Thoracic aorta (tissue), 2 donors: ENCODE measurements at regions not wholly inside any gene's neighbourhood (a gene's known extent, or its start where the extent isn't known, plus 50 kb on each side); places are given as distances from the start of the nearest gene placed in this dataset.

Source experiments
- ATAC-seq: fragments of 150-250 bp; one replicate; pipeline ENCODE4 v1.8.0; 2017; ENCODE audit warnings: low read depth; ENCODE audit not compliant: insufficient number of reproducible peaks, low FRiP score
- DNase-seq: peaks from one replicate; pipeline ENCODE4 v3.0.0-alpha.2; 2020; ENCODE audit warnings: low spot score
- H3K27ac ChIP-seq, 2 donors: fragments of 200-600 bp; sonication (generic); 1 replicate in 1 of 2; 2 replicates in 1 of 2; pipeline ENCODE4 v1.5.1; 2016; ENCODE audit warnings: mild to moderate bottlenecking in 2 of 2, moderate library complexity in 2 of 2
- H3K27me3 ChIP-seq: fragments of 200-600 bp; sonication (generic); replicated peaks from 2 replicates; pipeline ENCODE4 v1.6.0; 2016; ENCODE audit warnings: mild to moderate bottlenecking; ENCODE audit not compliant: insufficient read depth
- H3K36me3 ChIP-seq: fragments of 200-600 bp; sonication (generic); one replicate; pipeline ENCODE4 v1.5.1; 2016
- H3K4me1 ChIP-seq, 2 donors: fragments of 200-600 bp; sonication (generic); 1 replicate in 1 of 2; 2 replicates in 1 of 2; pipeline versions ENCODE4 v1.5.1 to v1.6.0; 2016; ENCODE audit warnings: low read depth in 2 of 2, mild to moderate bottlenecking in 1 of 2; ENCODE audit not compliant: control insufficient read depth in 1 of 2
- H3K4me3 ChIP-seq: fragments of 200-600 bp; sonication (generic); 2 replicates; pipeline ENCODE4 v1.5.1; 2016; ENCODE audit warnings: mild to moderate bottlenecking
- H3K9me3 ChIP-seq: fragments of 200-600 bp; sonication (generic); 2 replicates; pipeline ENCODE4 v1.5.1; 2016
- TF ChIP-seq, protein P1 (sequence below): fragments of 200-600 bp; sonication (generic); IDR thresholded peaks from one replicate; pipeline ENCODE4 v1.5.1; 2019; ENCODE audit warnings: antibody characterized with exemption

DNA sequence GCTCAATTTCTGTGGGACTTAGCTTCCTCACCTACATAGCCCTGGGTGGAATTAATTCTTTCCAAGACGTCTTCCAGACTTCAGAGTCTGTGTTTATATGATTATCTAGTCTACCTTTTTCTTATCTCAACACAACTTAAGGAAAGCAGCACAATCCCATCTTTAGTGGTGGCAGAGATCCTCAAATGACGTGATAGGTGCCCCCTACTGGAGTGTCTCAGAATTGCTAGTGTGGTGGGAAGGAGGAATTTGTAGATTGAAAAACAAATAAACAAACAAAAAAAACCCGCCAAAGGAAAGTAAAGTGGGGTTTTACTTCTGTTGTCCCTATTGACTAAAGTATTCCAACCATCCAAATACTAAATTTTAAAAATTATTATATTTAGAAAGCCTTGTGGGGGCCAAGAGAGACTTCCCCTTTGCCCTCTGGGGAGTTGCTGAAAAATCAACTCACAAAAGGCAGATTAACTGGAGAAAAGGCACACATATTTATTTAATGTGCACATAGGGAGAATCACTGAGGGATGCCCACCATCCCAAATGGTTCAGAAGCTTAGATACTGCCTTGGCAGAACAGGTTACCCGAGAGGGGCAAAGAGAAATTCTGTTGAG is 283.3 kb downstream of the TMEM167A start:
- Histone ChIP-seq H3K36me3 (no peaks in the 10 kb centered on the region), H3K27me3 (no peaks in the 10 kb centered on the region), H3K27ac (no peak overlapping the region), H3K9me3 (peaks cover 2% of the 10 kb centered on the region), H3K4me3 (no peak overlapping the region), H3K4me1 (peaks cover 0 to 5% of the 10 kb centered on the region in 2 donors)
- DNase-seq (no peak), ATAC-seq (no peak)
- TF ChIP-seq, protein P1, sequence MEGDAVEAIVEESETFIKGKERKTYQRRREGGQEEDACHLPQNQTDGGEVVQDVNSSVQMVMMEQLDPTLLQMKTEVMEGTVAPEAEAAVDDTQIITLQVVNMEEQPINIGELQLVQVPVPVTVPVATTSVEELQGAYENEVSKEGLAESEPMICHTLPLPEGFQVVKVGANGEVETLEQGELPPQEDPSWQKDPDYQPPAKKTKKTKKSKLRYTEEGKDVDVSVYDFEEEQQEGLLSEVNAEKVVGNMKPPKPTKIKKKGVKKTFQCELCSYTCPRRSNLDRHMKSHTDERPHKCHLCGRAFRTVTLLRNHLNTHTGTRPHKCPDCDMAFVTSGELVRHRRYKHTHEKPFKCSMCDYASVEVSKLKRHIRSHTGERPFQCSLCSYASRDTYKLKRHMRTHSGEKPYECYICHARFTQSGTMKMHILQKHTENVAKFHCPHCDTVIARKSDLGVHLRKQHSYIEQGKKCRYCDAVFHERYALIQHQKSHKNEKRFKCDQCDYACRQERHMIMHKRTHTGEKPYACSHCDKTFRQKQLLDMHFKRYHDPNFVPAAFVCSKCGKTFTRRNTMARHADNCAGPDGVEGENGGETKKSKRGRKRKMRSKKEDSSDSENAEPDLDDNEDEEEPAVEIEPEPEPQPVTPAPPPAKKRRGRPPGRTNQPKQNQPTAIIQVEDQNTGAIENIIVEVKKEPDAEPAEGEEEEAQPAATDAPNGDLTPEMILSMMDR, result peak; percentile 55

DNA sequence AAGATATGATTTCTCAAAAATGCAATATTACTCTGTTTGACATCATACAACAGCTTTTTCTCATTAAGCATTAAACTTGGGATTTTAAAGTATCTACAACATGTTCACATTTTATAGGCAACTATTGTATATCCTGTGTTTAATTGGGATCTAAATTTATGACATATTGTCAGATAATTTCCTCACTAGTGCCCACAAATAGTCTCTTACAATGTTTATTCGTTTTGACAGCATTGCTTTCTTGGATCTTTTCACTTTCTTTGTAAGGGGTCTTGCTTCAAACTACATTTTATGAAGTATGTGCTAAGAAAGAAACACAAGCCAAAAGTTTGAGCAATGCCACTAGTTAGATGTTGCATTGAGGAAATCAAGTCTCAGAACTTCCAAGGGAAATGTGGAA is 285.1 kb downstream of the TMEM167A start:
- DNase-seq (no peak), ATAC-seq (no peak)
- H3K27ac ChIP-seq, result no peak overlapping the region
- TF ChIP-seq, protein P1, result no peak
- no peaks in the 10 kb centered on the region for H3K36me3 ChIP-seq
- peaks cover 2% of the 10 kb centered on the region for H3K9me3 ChIP-seq
- no peaks in the 10 kb centered on the region for H3K27me3 ChIP-seq
- no peaks in the 10 kb centered on the region for H3K4me1 ChIP-seq
- H3K4me3 ChIP-seq, result no peak overlapping the region

DNA sequence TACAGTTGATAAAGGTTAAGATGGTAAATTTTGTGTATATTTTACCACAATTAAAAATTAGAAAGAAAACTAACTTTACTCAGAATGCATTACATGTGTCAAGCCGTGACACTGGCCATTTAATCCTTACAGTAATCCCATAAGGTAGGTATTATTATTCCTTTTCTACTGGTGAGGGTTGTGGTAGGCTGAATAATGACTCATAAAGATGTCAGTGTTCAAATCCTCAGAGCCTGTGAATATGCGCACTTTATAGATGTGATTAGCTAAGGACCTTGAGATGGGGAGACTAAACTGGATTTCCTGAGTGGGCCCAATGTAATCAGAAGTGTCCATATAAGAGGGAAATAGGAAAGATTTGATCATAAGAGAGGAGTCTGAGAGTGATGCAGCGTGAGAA is 288.1 kb downstream of the TMEM167A start:
- no peak for DNase-seq
- Histone ChIP-seq H3K36me3 (no peaks in the 10 kb centered on the region), H3K4me3 (no peak overlapping the region), H3K27ac (no peak overlapping the region), H3K9me3 (peaks cover 2% of the 10 kb centered on the region), H3K4me1 (no peaks in the 10 kb centered on the region), H3K27me3 (no peaks in the 10 kb centered on the region)
- TF ChIP-seq, protein P1, result no peak
- no peak for ATAC-seq

- H3K4me3 ChIP-seq, result no peak overlapping the region
- no peak overlapping the region for H3K27ac ChIP-seq
- TF ChIP-seq, protein P1, result no peak
- no peaks in the 10 kb centered on the region for H3K36me3 ChIP-seq
- H3K4me1 ChIP-seq, result no peaks in the 10 kb centered on the region
- no peaks in the 10 kb centered on the region for H3K27me3 ChIP-seq
- peaks cover 2% of the 10 kb centered on the region for H3K9me3 ChIP-seq
- ATAC-seq (no peak), DNase-seq (no peak)
Observed at GRCh38 chr5:82786748-82787147, 290.4 kb downstream of the TMEM167A start.

DNA sequence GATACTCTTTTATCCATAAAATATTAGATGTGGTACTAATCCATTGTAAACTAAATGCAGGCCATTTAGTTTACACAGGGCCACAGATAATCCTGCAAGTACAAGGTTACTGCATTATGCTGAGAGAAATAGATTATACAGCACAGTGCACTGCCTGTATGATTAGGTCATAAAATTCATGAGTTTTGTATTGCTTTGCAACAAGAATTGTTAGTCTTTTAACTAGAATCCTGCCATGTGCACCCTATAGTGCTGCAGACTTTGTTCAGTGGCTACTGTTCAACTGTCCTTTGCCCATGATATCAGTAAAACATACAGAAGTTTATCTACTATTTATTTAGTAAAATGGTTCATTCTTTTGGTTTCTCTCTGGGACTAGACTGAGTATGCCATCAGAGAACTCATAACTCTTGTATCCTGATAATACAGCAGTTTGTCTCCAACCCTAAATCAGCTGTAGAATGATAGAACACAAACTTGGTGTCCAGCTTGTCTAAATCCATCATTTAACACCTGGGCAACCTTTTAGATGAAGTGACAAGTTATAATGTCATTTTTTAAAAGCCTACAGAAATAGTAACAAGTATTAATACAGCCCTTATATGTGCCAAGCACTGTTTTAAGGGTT is 291.2 kb downstream of the TMEM167A start:
- TF ChIP-seq, protein P1, result no peak
- H3K27me3 ChIP-seq, result no peaks in the 10 kb centered on the region
- no peak for DNase-seq
- no peaks in the 10 kb centered on the region for H3K36me3 ChIP-seq
- no peak overlapping the region for H3K27ac ChIP-seq
- peaks cover under 1% of the 10 kb centered on the region for H3K9me3 ChIP-seq
- ATAC-seq, result no peak
- no peaks in the 10 kb centered on the region for H3K4me1 ChIP-seq
- no peak overlapping the region for H3K4me3 ChIP-seq
